Parathyroid adenoma (tissue), 2 donors: ENCODE measurements at regions not wholly inside any gene's neighbourhood (a gene's known extent, or its start where the extent isn't known, plus 50 kb on each side); places are given as distances from the start of the nearest gene placed in this dataset.
A peak's percentile ranks its signal among the peaks of the same experiment; 100 is the strongest.

Experiments used
- H2AFZ ChIP-seq: fragments of 300-600 bp; sonication (generic); one replicate; pipeline ENCODE4 v1.7.0; 2017; ENCODE audit warnings: antibody characterized with exemption, mild to moderate bottlenecking
- H3K27ac ChIP-seq: fragments of 300-600 bp; sonication (generic); one replicate; pipeline ENCODE4 v1.7.0; 2017
- H3K27me3 ChIP-seq: fragments of 300-600 bp; sonication (generic); one replicate; pipeline ENCODE4 v1.7.0; 2017; ENCODE audit warnings: low read length; ENCODE audit not compliant: control insufficient read depth, insufficient read depth
- H3K36me3 ChIP-seq: fragments of 300-600 bp; sonication (generic); one replicate; pipeline ENCODE4 v1.7.0; 2017; ENCODE audit warnings: low read length; ENCODE audit not compliant: control insufficient read depth, insufficient read depth
- H3K4me1 ChIP-seq: fragments of 300-600 bp; sonication (generic); one replicate; pipeline ENCODE4 v1.7.0; 2017; ENCODE audit warnings: control low read depth
- H3K4me2 ChIP-seq: fragments of 300-600 bp; sonication (generic); one replicate; pipeline ENCODE4 v1.7.0; 2017; ENCODE audit warnings: low read length
- H3K4me3 ChIP-seq: fragments of 300-600 bp; sonication (generic); one replicate; pipeline ENCODE4 v1.7.0; 2017; ENCODE audit warnings: low read depth, low read length
- H3K79me2 ChIP-seq: fragments of 300-600 bp; sonication (generic); one replicate; pipeline ENCODE4 v1.7.0; 2017; ENCODE audit warnings: control low read depth
- H3K9ac ChIP-seq: fragments of 300-600 bp; sonication (generic); one replicate; pipeline ENCODE4 v1.7.0; 2017; ENCODE audit warnings: mild to moderate bottlenecking
- H3K9me3 ChIP-seq: fragments of 300-600 bp; sonication (generic); one replicate; pipeline ENCODE4 v1.7.0; 2017; ENCODE audit warnings: low read length; ENCODE audit not compliant: control insufficient read depth
- TF ChIP-seq, protein P1 (sequence below): fragments of 300-600 bp; sonication (generic); IDR thresholded peaks from one replicate; pipeline ENCODE4 v1.7.0; 2017; ENCODE audit warnings: antibody characterized with exemption, mild to moderate bottlenecking
- donor health status: primary hyperparathyroidism.

DNA sequence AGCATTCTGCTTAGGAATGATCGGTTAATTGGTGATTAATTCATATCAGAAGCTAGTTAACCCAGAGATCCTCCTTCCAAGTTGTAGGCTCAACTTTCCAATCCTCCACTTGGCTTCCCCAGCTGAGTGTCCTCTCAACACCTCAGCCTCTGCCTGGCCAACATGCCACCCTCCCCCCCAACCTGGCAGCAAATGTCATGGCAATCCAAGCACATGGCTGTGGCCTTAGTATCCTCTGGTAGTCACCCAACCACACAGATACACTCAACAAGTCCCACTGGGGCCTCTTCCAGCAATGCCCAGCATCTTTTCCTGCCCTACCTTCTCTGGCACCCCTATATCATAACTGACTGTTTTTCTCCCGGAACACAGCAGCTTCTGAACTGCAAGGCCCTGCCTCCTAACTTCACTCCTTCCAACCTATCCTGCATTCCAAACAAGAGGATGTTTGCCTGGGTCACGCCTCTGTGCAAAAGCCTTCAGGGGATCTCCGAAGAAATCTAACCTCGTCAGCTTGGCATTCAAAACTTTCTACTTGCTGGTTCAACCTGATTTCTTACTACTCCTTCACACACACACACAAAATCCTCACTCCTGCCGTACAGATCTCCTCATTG is 195.0 kb downstream of the CYP26B1 start:
- no peak overlapping the region for H3K27ac ChIP-seq
- peak overlapping the region; percentile 61 for H2AFZ ChIP-seq
- H3K9ac ChIP-seq, result no peak overlapping the region
- H3K9me3 ChIP-seq, result no peaks in the 10 kb centered on the region
- TF ChIP-seq, protein P1, sequence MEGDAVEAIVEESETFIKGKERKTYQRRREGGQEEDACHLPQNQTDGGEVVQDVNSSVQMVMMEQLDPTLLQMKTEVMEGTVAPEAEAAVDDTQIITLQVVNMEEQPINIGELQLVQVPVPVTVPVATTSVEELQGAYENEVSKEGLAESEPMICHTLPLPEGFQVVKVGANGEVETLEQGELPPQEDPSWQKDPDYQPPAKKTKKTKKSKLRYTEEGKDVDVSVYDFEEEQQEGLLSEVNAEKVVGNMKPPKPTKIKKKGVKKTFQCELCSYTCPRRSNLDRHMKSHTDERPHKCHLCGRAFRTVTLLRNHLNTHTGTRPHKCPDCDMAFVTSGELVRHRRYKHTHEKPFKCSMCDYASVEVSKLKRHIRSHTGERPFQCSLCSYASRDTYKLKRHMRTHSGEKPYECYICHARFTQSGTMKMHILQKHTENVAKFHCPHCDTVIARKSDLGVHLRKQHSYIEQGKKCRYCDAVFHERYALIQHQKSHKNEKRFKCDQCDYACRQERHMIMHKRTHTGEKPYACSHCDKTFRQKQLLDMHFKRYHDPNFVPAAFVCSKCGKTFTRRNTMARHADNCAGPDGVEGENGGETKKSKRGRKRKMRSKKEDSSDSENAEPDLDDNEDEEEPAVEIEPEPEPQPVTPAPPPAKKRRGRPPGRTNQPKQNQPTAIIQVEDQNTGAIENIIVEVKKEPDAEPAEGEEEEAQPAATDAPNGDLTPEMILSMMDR, result no peak
- H3K27me3 ChIP-seq, result no peaks in the 10 kb centered on the region
- peaks cover 9% of the 10 kb centered on the region for H3K4me1 ChIP-seq
- H3K4me3 ChIP-seq, result no peak overlapping the region
- no peaks in the 10 kb centered on the region for H3K36me3 ChIP-seq
- no peak overlapping the region for H3K4me2 ChIP-seq
- H3K79me2 ChIP-seq, result no peaks in the 10 kb centered on the region

DNA sequence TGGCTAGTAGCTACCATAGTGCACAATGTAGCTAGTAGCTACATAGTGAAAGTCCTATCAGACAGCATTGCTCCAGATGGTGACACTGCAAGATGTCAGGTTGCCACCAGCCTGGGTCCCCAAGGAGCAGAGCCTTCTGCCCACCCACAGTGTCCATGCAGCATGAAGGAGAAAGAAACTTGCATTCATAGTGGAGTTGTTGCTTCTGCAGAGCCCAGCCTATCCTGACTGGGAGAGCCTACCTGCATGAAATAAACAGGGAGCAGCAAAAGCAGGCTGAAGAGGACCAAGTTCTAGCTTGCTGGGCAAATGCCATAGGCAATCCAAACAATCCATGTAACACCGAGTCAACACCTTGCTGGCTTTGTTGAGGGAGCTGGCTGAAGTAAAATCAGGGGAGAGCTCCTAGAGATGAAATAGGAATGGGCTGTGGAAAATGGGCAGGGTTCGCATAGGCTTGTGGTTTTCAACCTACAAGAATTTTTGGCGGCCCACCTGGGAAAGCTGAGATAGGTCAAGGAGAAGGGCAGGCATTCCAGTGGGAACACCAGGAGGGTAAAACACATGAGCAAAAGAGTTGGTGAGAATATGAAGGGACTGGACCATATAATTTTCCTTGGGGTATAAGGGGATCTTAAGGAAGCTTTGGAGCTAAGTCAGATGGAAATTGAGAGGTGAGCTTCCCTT is 195.8 kb downstream of the CYP26B1 start:
- H3K79me2 ChIP-seq, result no peaks in the 10 kb centered on the region
- no peak overlapping the region for H3K4me3 ChIP-seq
- no peaks in the 10 kb centered on the region for H3K36me3 ChIP-seq
- H3K4me2 ChIP-seq, result no peak overlapping the region
- no peaks in the 10 kb centered on the region for H3K27me3 ChIP-seq
- H3K9ac ChIP-seq, result no peak overlapping the region
- H3K9me3 ChIP-seq, result no peaks in the 10 kb centered on the region
- TF ChIP-seq, protein P1, result no peak
- no peak overlapping the region for H2AFZ ChIP-seq
- H3K4me1 ChIP-seq, result peaks cover 9% of the 10 kb centered on the region
- no peak overlapping the region for H3K27ac ChIP-seq

DNA sequence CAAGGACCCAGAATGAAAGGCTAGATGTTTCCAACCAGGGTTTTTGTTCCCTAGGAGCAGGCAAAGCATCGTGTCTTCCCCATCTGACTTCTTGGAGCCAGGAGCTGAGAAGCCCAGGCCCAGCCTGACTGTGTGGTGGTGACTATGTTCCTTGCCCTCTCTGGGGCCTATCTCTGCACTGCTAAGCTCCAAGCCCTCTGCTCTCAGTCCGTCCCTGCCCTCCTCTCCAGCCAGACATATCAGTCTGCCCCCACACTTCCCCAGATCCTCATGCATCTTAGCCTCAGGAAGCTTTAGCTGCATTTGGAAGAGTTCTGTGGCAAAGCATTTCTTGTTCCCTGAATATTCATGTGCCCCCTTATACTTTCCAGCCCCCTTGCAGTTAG is 196.6 kb downstream of the CYP26B1 start:
- no peaks in the 10 kb centered on the region for H3K36me3 ChIP-seq
- H2AFZ ChIP-seq, result no peak overlapping the region
- H3K9ac ChIP-seq, result no peak overlapping the region
- H3K4me1 ChIP-seq, result peaks cover 9% of the 10 kb centered on the region
- TF ChIP-seq, protein P1, result no peak
- H3K27me3 ChIP-seq, result no peaks in the 10 kb centered on the region
- H3K27ac ChIP-seq, result no peak overlapping the region
- no peaks in the 10 kb centered on the region for H3K9me3 ChIP-seq
- H3K4me3 ChIP-seq, result no peak overlapping the region
- no peak overlapping the region for H3K4me2 ChIP-seq
- no peaks in the 10 kb centered on the region for H3K79me2 ChIP-seq

DNA sequence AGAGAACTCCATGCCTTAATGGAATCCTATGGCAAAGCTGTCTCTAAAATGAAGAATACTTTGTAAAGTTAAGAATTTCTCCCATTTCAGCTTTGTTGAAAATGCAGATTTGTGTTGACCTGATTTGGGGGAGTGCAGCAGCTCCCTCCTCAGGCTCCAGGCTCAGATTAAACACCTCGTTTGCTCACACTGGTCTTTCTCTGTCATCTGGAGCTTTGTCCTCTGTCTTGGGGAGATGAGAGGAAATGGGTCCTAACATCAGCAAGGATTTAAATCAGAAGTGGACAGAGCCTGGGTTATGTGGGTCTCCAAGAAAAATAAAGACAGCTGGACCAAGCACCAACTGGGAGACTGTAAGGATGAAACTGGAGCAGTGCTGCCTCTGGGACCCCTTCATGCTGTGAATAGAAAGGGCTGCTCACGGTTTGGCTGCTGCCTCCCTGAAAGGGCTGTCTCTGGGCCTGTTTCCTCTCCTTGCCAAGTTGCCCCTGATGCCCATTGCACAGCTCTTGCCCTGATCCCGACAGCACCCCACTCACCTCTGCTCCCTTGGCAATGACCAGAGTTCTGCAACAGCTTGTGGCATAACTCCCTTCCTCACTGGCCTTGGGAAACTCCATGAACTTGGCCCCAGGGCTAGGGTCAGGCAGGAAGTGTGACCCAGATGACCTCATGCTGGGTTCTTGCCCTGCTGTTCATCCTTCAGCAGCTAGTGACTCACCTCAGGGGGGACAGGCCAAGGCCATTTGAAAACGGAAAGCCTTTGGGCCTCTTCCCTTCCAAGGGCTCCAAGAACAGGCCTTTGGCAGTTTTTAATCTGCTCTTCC is 197.2 kb downstream of the CYP26B1 start:
- Histone ChIP-seq H3K4me2 (no peak overlapping the region), H3K9me3 (no peaks in the 10 kb centered on the region), H2AFZ (no peak overlapping the region), H3K27me3 (no peaks in the 10 kb centered on the region), H3K4me1 (peaks cover 9% of the 10 kb centered on the region), H3K27ac (no peak overlapping the region), H3K79me2 (no peaks in the 10 kb centered on the region), H3K9ac (no peak overlapping the region), H3K36me3 (no peaks in the 10 kb centered on the region), H3K4me3 (no peak overlapping the region)
- TF ChIP-seq, protein P1, result no peak
